Dendritic cell treated with granulocyte-macrophage colony-stimulating factor and Interleukin-4, amounts not matched to agents 40 ng/mL and 50 ng/mL, for 4 days (primary cell): ENCODE measurements at regions not wholly inside any gene's neighbourhood (a gene's known extent, or its start where the extent isn't known, plus 50 kb on each side); places are given as distances from the start of the nearest gene placed in this dataset.

Source experiments
- H3K27ac Mint-ChIP-seq: one replicate; pipeline ENCODE4 v1.8.0; 2022; ENCODE audit warnings: mild to moderate bottlenecking, mixed read lengths
- H3K27me3 Mint-ChIP-seq: one replicate; pipeline ENCODE4 v1.8.0; 2022; ENCODE audit warnings: mild to moderate bottlenecking, mixed read lengths
- H3K36me3 Mint-ChIP-seq: one replicate; pipeline ENCODE4 v1.8.0; 2022; ENCODE audit warnings: low read depth, mixed read lengths
- H3K4me1 Mint-ChIP-seq: one replicate; pipeline ENCODE4 v1.8.0; 2022; ENCODE audit warnings: low read depth, mixed read lengths
- H3K4me3 Mint-ChIP-seq: one replicate; pipeline ENCODE4 v1.8.0; 2022; ENCODE audit warnings: mild to moderate bottlenecking, moderate library complexity, mixed read lengths
- H3K9me3 Mint-ChIP-seq: one replicate; pipeline ENCODE4 v1.8.0; 2022; ENCODE audit warnings: mixed read lengths
- intact Hi-C: fragments of 100-400 bp; cut with micrococcal nuclease; formaldehyde crosslinking; loops from one replicate; pipeline ENCODE4 v1.15.0; 2022

GRCh38 chr11:11167806-11168205, 185.2 kb downstream of the CSNK2A3 start:
- H3K36me3 Mint-ChIP-seq, result no peaks in the 10 kb centered on the region
- no peak overlapping the region for H3K4me3 Mint-ChIP-seq
- intact Hi-C loops, result no loop called here
- H3K27me3 Mint-ChIP-seq, result peaks cover 33% of the 10 kb centered on the region
- no peak overlapping the region for H3K27ac Mint-ChIP-seq
- H3K9me3 Mint-ChIP-seq, result peaks cover 12% of the 10 kb centered on the region
- peaks cover 20% of the 10 kb centered on the region for H3K4me1 Mint-ChIP-seq

GRCh38 chr11:11164334-11164690, 188.7 kb downstream of the CSNK2A3 start:
- intact Hi-C loops, result no loop called here
- no peak overlapping the region for H3K27ac Mint-ChIP-seq
- no peaks in the 10 kb centered on the region for H3K36me3 Mint-ChIP-seq
- H3K27me3 Mint-ChIP-seq, result peaks cover 46% of the 10 kb centered on the region
- H3K4me3 Mint-ChIP-seq, result no peak overlapping the region
- H3K9me3 Mint-ChIP-seq, result peaks cover 21% of the 10 kb centered on the region
- peaks cover 10% of the 10 kb centered on the region for H3K4me1 Mint-ChIP-seq

- H3K4me1 Mint-ChIP-seq, result peaks cover 10% of the 10 kb centered on the region
- H3K36me3 Mint-ChIP-seq, result no peaks in the 10 kb centered on the region
- peaks cover 21% of the 10 kb centered on the region for H3K9me3 Mint-ChIP-seq
- intact Hi-C loops, result no loop called here
- no peak overlapping the region for H3K4me3 Mint-ChIP-seq
- peaks cover 46% of the 10 kb centered on the region for H3K27me3 Mint-ChIP-seq
- no peak overlapping the region for H3K27ac Mint-ChIP-seq
Observed at GRCh38 chr11:11163669-11164333, 189.2 kb downstream of the CSNK2A3 start.

- H3K36me3 Mint-ChIP-seq, result no peaks in the 10 kb centered on the region
- H3K9me3 Mint-ChIP-seq, result peaks cover 21% of the 10 kb centered on the region
- intact Hi-C loops, result no loop called here
- no peak overlapping the region for H3K4me3 Mint-ChIP-seq
- H3K27ac Mint-ChIP-seq, result no peak overlapping the region
- H3K4me1 Mint-ChIP-seq, result peaks cover 10% of the 10 kb centered on the region
- peaks cover 46% of the 10 kb centered on the region for H3K27me3 Mint-ChIP-seq
Observed at GRCh38 chr11:11163236-11163635, 189.8 kb downstream of the CSNK2A3 start.

GRCh38 chr11:11157185-11157584, 195.9 kb downstream of the CSNK2A3 start:
- intact Hi-C loops, result no loop called here
- no peak overlapping the region for H3K27ac Mint-ChIP-seq

GRCh38 chr11:11155962-11156815, 196.9 kb downstream of the CSNK2A3 start:
- Mint-ChIP-seq H3K4me1 (no peaks in the 10 kb centered on the region), H3K27ac (no peak overlapping the region), H3K9me3 (peaks cover 9% of the 10 kb centered on the region)

More at GRCh38 chr11:11157185-11157584, 195.9 kb downstream of the CSNK2A3 start:
- Mint-ChIP-seq H3K4me1 (no peaks in the 10 kb centered on the region), H3K27me3 (peaks cover 44% of the 10 kb centered on the region), H3K9me3 (peaks cover 9% of the 10 kb centered on the region), H3K36me3 (no peaks in the 10 kb centered on the region), H3K4me3 (no peak overlapping the region)

GRCh38 chr11:11152877-11153276, 200.2 kb downstream of the CSNK2A3 start:
- peaks cover 7% of the 10 kb centered on the region for H3K4me1 Mint-ChIP-seq
- H3K27ac Mint-ChIP-seq, result no peak overlapping the region
- H3K4me3 Mint-ChIP-seq, result no peak overlapping the region
- H3K9me3 Mint-ChIP-seq, result no peaks in the 10 kb centered on the region
- intact Hi-C loops, result no loop called here
- no peaks in the 10 kb centered on the region for H3K36me3 Mint-ChIP-seq
- H3K27me3 Mint-ChIP-seq, result peaks cover 45% of the 10 kb centered on the region

More at GRCh38 chr11:11155962-11156815, 196.9 kb downstream of the CSNK2A3 start:
- Mint-ChIP-seq H3K4me3 (no peak overlapping the region), H3K27me3 (peaks cover 41% of the 10 kb centered on the region), H3K36me3 (no peaks in the 10 kb centered on the region)
- intact Hi-C loops, result no loop called here

- H3K4me3 Mint-ChIP-seq, result no peak overlapping the region
- H3K27me3 Mint-ChIP-seq, result peaks cover 42% of the 10 kb centered on the region
- intact Hi-C loops, result no loop called here
- no peak overlapping the region for H3K27ac Mint-ChIP-seq
- H3K9me3 Mint-ChIP-seq, result no peaks in the 10 kb centered on the region
- H3K4me1 Mint-ChIP-seq, result peaks cover 7% of the 10 kb centered on the region
- no peaks in the 10 kb centered on the region for H3K36me3 Mint-ChIP-seq
Observed at GRCh38 chr11:11149671-11150459, 203.2 kb downstream of the CSNK2A3 start.

- no peak overlapping the region for H3K27ac Mint-ChIP-seq
- H3K27me3 Mint-ChIP-seq, result peaks cover 39% of the 10 kb centered on the region
- H3K9me3 Mint-ChIP-seq, result no peaks in the 10 kb centered on the region
- H3K36me3 Mint-ChIP-seq, result no peaks in the 10 kb centered on the region
- H3K4me1 Mint-ChIP-seq, result peaks cover 7% of the 10 kb centered on the region
- intact Hi-C loops, result no loop called here
- H3K4me3 Mint-ChIP-seq, result no peak overlapping the region
Observed at GRCh38 chr11:11148596-11148995, 204.5 kb downstream of the CSNK2A3 start.

- Mint-ChIP-seq H3K9me3 (no peaks in the 10 kb centered on the region), H3K27ac (no peak overlapping the region), H3K36me3 (no peaks in the 10 kb centered on the region), H3K4me1 (peaks cover 7% of the 10 kb centered on the region), H3K27me3 (peaks cover 40% of the 10 kb centered on the region), H3K4me3 (no peak overlapping the region)
- intact Hi-C loops, result no loop called here
Observed at GRCh38 chr11:11148104-11148509, 204.9 kb downstream of the CSNK2A3 start.

- intact Hi-C loops, result no loop called here
- Mint-ChIP-seq H3K9me3 (no peaks in the 10 kb centered on the region), H3K36me3 (no peaks in the 10 kb centered on the region), H3K27me3 (peaks cover 37% of the 10 kb centered on the region), H3K27ac (no peak overlapping the region), H3K4me1 (peaks cover 7% of the 10 kb centered on the region), H3K4me3 (no peak overlapping the region)
Observed at GRCh38 chr11:11146830-11147229, 206.2 kb downstream of the CSNK2A3 start.

- Mint-ChIP-seq H3K9me3 (no peaks in the 10 kb centered on the region), H3K27ac (no peak overlapping the region), H3K4me3 (no peak overlapping the region), H3K36me3 (no peaks in the 10 kb centered on the region), H3K4me1 (no peaks in the 10 kb centered on the region), H3K27me3 (peaks cover 23% of the 10 kb centered on the region)
- intact Hi-C loops, result no loop called here
Observed at GRCh38 chr11:11143849-11144248, 209.2 kb downstream of the CSNK2A3 start.

- no peaks in the 10 kb centered on the region for H3K9me3 Mint-ChIP-seq
- H3K27me3 Mint-ChIP-seq, result peaks cover 16% of the 10 kb centered on the region
- no peaks in the 10 kb centered on the region for H3K4me1 Mint-ChIP-seq
- intact Hi-C loops, result no loop called here
- no peaks in the 10 kb centered on the region for H3K36me3 Mint-ChIP-seq
- H3K27ac Mint-ChIP-seq, result no peak overlapping the region
- no peak overlapping the region for H3K4me3 Mint-ChIP-seq
Observed at GRCh38 chr11:11142430-11142829, 210.6 kb downstream of the CSNK2A3 start.

GRCh38 chr11:11141065-11141464, 212.0 kb downstream of the CSNK2A3 start:
- Mint-ChIP-seq H3K36me3 (no peaks in the 10 kb centered on the region), H3K9me3 (no peaks in the 10 kb centered on the region), H3K4me3 (no peak overlapping the region), H3K4me1 (no peaks in the 10 kb centered on the region), H3K27me3 (peaks cover 13% of the 10 kb centered on the region), H3K27ac (no peak overlapping the region)
- intact Hi-C loops, result no loop called here
